ENCODE measurements at regions not wholly inside any gene's neighbourhood (a gene's known extent, or its start where the extent isn't known, plus 50 kb on each side); places are given as distances from the start of the nearest gene placed in this dataset.

GRCh38 chr14:87034680-87035079 is 958.3 kb downstream of the GALC start:
- TF ChIP-seq POLR2AphosphoS5 (IDR thresholded peaks at IDR 0.05; ENCODE audit: low read depth, low read length) (no peak), CTCF (IDR thresholded peaks at IDR 0.05) (no peak), REST (IDR thresholded peaks at IDR 0.05; ENCODE audit: insufficient read depth in 1 of 2, low read depth in 2 of 2, low read length in 1 of 2) (no peak)

Measured in Panc1 (cell line).